IMR-90 (cell line): ENCODE measurements at regions not wholly inside any gene's neighbourhood (a gene's known extent, or its start where the extent isn't known, plus 50 kb on each side); places are given as distances from the start of the nearest gene placed in this dataset.

Experiments used
- ATAC-seq: fragments of 200-7000 bp; cut with Tn5 transposase; 2 replicates; pipeline ENCODE4 v1.9.1; 2020; ENCODE audit warnings: low read depth, mild to moderate bottlenecking, moderate library complexity
- BruUV-seq: library from RNA; stranded (reverse); fragments of 400-500 nt; replicated peaks from 2 replicates; lab custom pipeline; 2021; lab: Mats Ljungman, UMichigan
- CTCF ChIA-PET: fragments of 300-600 bp; formaldehyde crosslinking; extraction: SDS; loops from one replicate; lab custom pipeline; 2021; ENCODE audit warnings: antibody characterized with exemption; lab: Yijun Ruan, JAX
- POLR2A ChIA-PET: fragments of 300-600 bp; sonication (Branson Sonifier 250); formaldehyde crosslinking; loops from one replicate; lab custom pipeline; 2022; ENCODE audit warnings: antibody characterized with exemption; ENCODE audit not compliant: unreplicated experiment; lab: Charles Lee
- DNase-seq: peaks from one replicate; pipeline ENCODE4 v3.0.0; 2013
- H2AFZ ChIP-seq: replicated peaks from 2 replicates; pipeline ENCODE3; 2013; ENCODE audit warnings: low read length, mild to moderate bottlenecking; ENCODE audit not compliant: poor library complexity
- H2AK5ac ChIP-seq: 2 replicates; pipeline ENCODE4 v1.6.1; 2013; ENCODE audit warnings: low read depth, low read length, inconsistent platforms
- H2AK9ac ChIP-seq: replicated peaks from 2 replicates; pipeline ENCODE3; 2013; ENCODE audit warnings: mild to moderate bottlenecking, low read depth, low read length, moderate library complexity; ENCODE audit not compliant: poor library complexity
- H2BK120ac ChIP-seq: 2 replicates; pipeline ENCODE4 v1.6.1; 2013; ENCODE audit warnings: low read depth, low read length, inconsistent platforms
- H2BK15ac ChIP-seq: 3 replicates; pipeline ENCODE4 v1.6.1; 2013; ENCODE audit warnings: low read depth, low read length, inconsistent platforms
- H2BK20ac ChIP-seq: 2 replicates; pipeline ENCODE4 v1.6.1; 2013; ENCODE audit warnings: low read depth, mild to moderate bottlenecking, inconsistent platforms, low read length, moderate library complexity
- H2BK5ac ChIP-seq: 2 replicates; pipeline ENCODE4 v1.6.1; 2013; ENCODE audit warnings: mild to moderate bottlenecking, low read depth, low read length, inconsistent platforms; ENCODE audit not compliant: poor library complexity, severe bottlenecking
- H3K14ac ChIP-seq: replicated peaks from 2 replicates; pipeline ENCODE4 v1.6.1; 2013; ENCODE audit warnings: low read depth, low read length, inconsistent platforms
- H3K18ac ChIP-seq: 2 replicates; pipeline ENCODE4 v1.6.1; 2013; ENCODE audit warnings: low read depth, low read length, control low read depth
- H3K23ac ChIP-seq: 2 replicates; pipeline ENCODE4 v1.6.1; 2013; ENCODE audit warnings: low read depth, low read length, inconsistent platforms
- H3K27ac ChIP-seq: 2 replicates; pipeline ENCODE4 v1.5.1; 2013; ENCODE audit warnings: mild to moderate bottlenecking, control low read depth, low read length; ENCODE audit not compliant: insufficient read depth
- H3K27me3 ChIP-seq: 2 replicates; pipeline ENCODE4 v1.6.1; 2013; ENCODE audit warnings: low read length; ENCODE audit not compliant: control insufficient read depth, insufficient read depth
- H3K36me3 ChIP-seq: 2 replicates; pipeline ENCODE4 v1.6.1; 2013; ENCODE audit warnings: low read length, mixed read lengths; ENCODE audit not compliant: control insufficient read depth, insufficient read depth
- H3K4ac ChIP-seq: 2 replicates; pipeline ENCODE4 v1.6.1; 2013; ENCODE audit warnings: low read depth, low read length, inconsistent platforms
- H3K4me1 ChIP-seq: 2 replicates; pipeline ENCODE4 v1.6.1; 2013; ENCODE audit warnings: low read length, mixed read lengths; ENCODE audit not compliant: control insufficient read depth, insufficient read depth
- H3K4me2 ChIP-seq: 2 replicates; pipeline ENCODE4 v1.6.1; 2013; ENCODE audit warnings: low read depth, mild to moderate bottlenecking, control low read depth, low read length, moderate library complexity
- H3K4me3 ChIP-seq: 2 replicates; pipeline ENCODE4 v1.5.1; 2013; ENCODE audit warnings: low read depth, mild to moderate bottlenecking, control low read depth, low read length, moderate library complexity; ENCODE audit not compliant: insufficient read depth
- H3K56ac ChIP-seq: 2 replicates; pipeline ENCODE4 v1.6.1; 2013; ENCODE audit warnings: low read length, inconsistent platforms; ENCODE audit not compliant: insufficient read depth; ENCODE audit errors: extremely low read depth
- H3K79me1 ChIP-seq, 2 experiments: 2 replicates each; pipeline ENCODE4 v1.6.1; 2013; ENCODE audit warnings: low read length in 2 of 2, inconsistent platforms in 1 of 2, low read depth in 1 of 2
- H3K9ac ChIP-seq: 2 replicates; pipeline ENCODE4 v1.6.1; 2013; ENCODE audit warnings: low read depth, low read length, control low read depth
- H3K9me1 ChIP-seq: 2 replicates; pipeline ENCODE4 v1.6.1; 2013; ENCODE audit warnings: low read length, inconsistent platforms; ENCODE audit not compliant: insufficient read depth
- H3K9me3 ChIP-seq: 2 replicates; pipeline ENCODE4 v1.6.1; 2013; ENCODE audit warnings: low read length; ENCODE audit not compliant: control insufficient read depth, insufficient read depth
- H4K20me1 ChIP-seq: 2 replicates; pipeline ENCODE4 v1.6.1; 2013; ENCODE audit warnings: low read length, inconsistent platforms; ENCODE audit not compliant: insufficient read depth
- H4K5ac ChIP-seq: 2 replicates; pipeline ENCODE4 v1.6.1; 2013; ENCODE audit warnings: mild to moderate bottlenecking, low read depth, low read length, control low read depth
- H4K8ac ChIP-seq, 2 experiments: 2 replicates each; pipeline ENCODE4 v1.6.1; 2013; ENCODE audit warnings: low read depth in 2 of 2, low read length in 2 of 2, control low read depth in 1 of 2, inconsistent platforms in 1 of 2
- H4K91ac ChIP-seq: 2 replicates; pipeline ENCODE4 v1.6.1; 2013; ENCODE audit warnings: low read depth, low read length, inconsistent platforms; ENCODE audit not compliant: insufficient read depth
- CTCF ChIP-seq: conservative IDR thresholded peaks from 2 replicates; pipeline ENCODE4 v1.5.1; 2012; ENCODE audit warnings: mild to moderate bottlenecking, low read depth, low read length, improper control_type of control experiment
- NFE2L2 ChIP-seq: fragments of 150-350 bp; IDR thresholded peaks from 2 replicates; pipeline ENCODE4 v1.6.1; 2016; ENCODE audit warnings: low read depth, mild to moderate bottlenecking, low read length
- RFX5 ChIP-seq: IDR thresholded peaks from 2 replicates; pipeline ENCODE4 v1.8.0; 2012; ENCODE audit warnings: low read depth, mild to moderate bottlenecking, low read length, moderate library complexity
- WGBS, 2 experiments: methylation state at CpG; one replicate each; pipeline versions ENCODE4 v1.1.5 to v1.1.7; 2013; ENCODE audit warnings: missing lambda C conversion rate in 2 of 2; ENCODE audit not compliant: insufficient read length in 1 of 2; ENCODE audit errors: extremely low coverage in 2 of 2; 5-methylcytosine and 5-hydroxymethylcytosine counted together
- dilution Hi-C: fragments of 300-500 bp; cut with HindIII; formaldehyde crosslinking; loops from one replicate; pipeline ENCODE4 v1.14.3; 2018; ENCODE audit warnings: low sequenced_read_pairs; ENCODE audit not compliant: unreplicated experiment
- in situ Hi-C: fragments of 300-500 bp; cut with MboI; formaldehyde crosslinking; loops from 3 replicates; pipeline ENCODE4 v1.14.3; 2019; ENCODE audit warnings: low sequenced_read_pairs, inconsistent platforms, mixed read lengths
- intact Hi-C: fragments of 100-400 bp; cut with micrococcal nuclease; formaldehyde crosslinking; loops from 2 replicates; pipeline ENCODE4 v1.10.0; 2022

DNA sequence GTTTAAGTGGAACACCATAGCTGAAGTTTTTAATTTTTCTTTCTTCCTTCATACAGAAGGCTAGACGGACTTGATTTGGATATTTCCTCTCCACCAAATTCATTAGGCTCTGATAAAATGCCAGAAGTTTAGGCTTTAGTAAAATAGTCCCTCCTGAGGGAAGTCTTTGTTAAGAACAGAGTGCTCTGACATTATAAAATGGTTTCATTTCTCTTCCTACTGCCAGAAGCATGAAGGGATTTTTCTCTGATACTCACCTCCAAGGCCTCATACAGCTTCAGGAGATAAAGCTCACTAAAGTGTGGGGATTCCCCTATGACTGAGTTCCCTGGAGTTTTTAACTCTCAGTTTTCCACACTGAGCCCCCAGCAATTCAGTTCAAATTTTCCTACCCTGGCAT, 1489.6 kb downstream of the REEP3 start:
- POLR2A ChIA-PET: no interaction called here
- H3K27ac ChIP-seq: no peak overlapping the region
- no peak overlapping the region for H2BK120ac ChIP-seq
- H3K4me3 ChIP-seq: no peak overlapping the region
- H2AFZ ChIP-seq: no peak overlapping the region
- no peak overlapping the region for H3K4me2 ChIP-seq
- BruUV-seq: no TSS peak
- H3K9me3 ChIP-seq: 0 out of 2 replicates have a peak, but pooled peaks cover 2% of the 10 kb centered on the region
- DNase-seq: no peak
- H2AK9ac ChIP-seq: no peak overlapping the region
- no peak for ATAC-seq
- no peak overlapping the region for H2BK15ac ChIP-seq
- intact Hi-C loops: no loop called here
- CTCF ChIA-PET: no interaction called here
- no peaks in the 10 kb centered on the region for H3K9me1 ChIP-seq
- H4K91ac ChIP-seq: no peak overlapping the region
- no peak overlapping the region for H2BK20ac ChIP-seq
- H2BK5ac ChIP-seq: no peak overlapping the region
- H3K23ac ChIP-seq: no peak overlapping the region
- no peak overlapping the region for H3K4ac ChIP-seq
- H3K14ac ChIP-seq: no peak overlapping the region
- no peaks in the 10 kb centered on the region for H3K4me1 ChIP-seq
- H3K27me3 ChIP-seq: no peaks in the 10 kb centered on the region
- no peaks in the 10 kb centered on the region for H3K79me1 ChIP-seq
- no CpG with 5 or more reads among the region's 1 CpG for WGBS, 2 experiments
- H3K18ac ChIP-seq: no peak overlapping the region
- H4K5ac ChIP-seq: no peak overlapping the region
- in situ Hi-C loops: no loop called here
- TF ChIP-seq RFX5: no peak
- no peak for TF ChIP-seq NFE2L2
- TF ChIP-seq CTCF: no peak
- no peak overlapping the region for H2AK5ac ChIP-seq
- H4K8ac ChIP-seq: no peak overlapping the region
- dilution Hi-C loops: no loop called here
- H3K36me3 ChIP-seq: no peaks in the 10 kb centered on the region
- no peak overlapping the region for H3K9ac ChIP-seq
- H4K20me1 ChIP-seq: no peaks in the 10 kb centered on the region
- no peak overlapping the region for H3K56ac ChIP-seq
